ENCODE measurements at regions not wholly inside any gene's neighbourhood (a gene's known extent, or its start where the extent isn't known, plus 50 kb on each side); places are given as distances from the start of the nearest gene placed in this dataset.

- Histone ChIP-seq H3K4me3 (replicated peaks; ENCODE audit: low read depth, low read length) (no peak overlapping the region), H3K27me3 (replicated peaks; ENCODE audit: control insufficient read depth, insufficient read depth, low read length) (no peaks in the 10 kb centered on the region), H3K36me3 (ENCODE audit: control insufficient read depth, insufficient read depth, low read length) (no peaks in the 10 kb centered on the region)
- no peak for TF ChIP-seq CTCF (IDR thresholded peaks at IDR 0.05; ENCODE audit: insufficient read depth, low read length, poor library complexity, severe bottlenecking)
- no peak for DNase-seq (ENCODE audit: extremely low read depth, insufficient read length)
Observed at GRCh38 chr10:83978681-83979383, 160.5 kb upstream of the GHITM start.

GRCh38 chr10:83982812-83983211, 156.5 kb upstream of the GHITM start:
- no peak for DNase-seq (ENCODE audit: extremely low read depth, insufficient read length)
- Histone ChIP-seq H3K4me3 (replicated peaks; ENCODE audit: low read depth, low read length) (no peak overlapping the region), H3K36me3 (ENCODE audit: control insufficient read depth, insufficient read depth, low read length) (no peaks in the 10 kb centered on the region), H3K27me3 (replicated peaks; ENCODE audit: control insufficient read depth, insufficient read depth, low read length) (no peaks in the 10 kb centered on the region)
- TF ChIP-seq CTCF (IDR thresholded peaks at IDR 0.05; ENCODE audit: insufficient read depth, low read length, poor library complexity, severe bottlenecking), result no peak

GRCh38 chr10:83983578-83984255, 155.6 kb upstream of the GHITM start:
- Histone ChIP-seq H3K27me3 (replicated peaks; ENCODE audit: control insufficient read depth, insufficient read depth, low read length) (no peaks in the 10 kb centered on the region), H3K36me3 (ENCODE audit: control insufficient read depth, insufficient read depth, low read length) (no peaks in the 10 kb centered on the region), H3K4me3 (replicated peaks; ENCODE audit: low read depth, low read length) (no peak overlapping the region)
- DNase-seq (ENCODE audit: extremely low read depth, insufficient read length), result no peak
- TF ChIP-seq CTCF (IDR thresholded peaks at IDR 0.05; ENCODE audit: insufficient read depth, low read length, poor library complexity, severe bottlenecking), result no peak

GRCh38 chr10:83984256-83984640, 155.1 kb upstream of the GHITM start:
- DNase-seq (ENCODE audit: extremely low read depth, insufficient read length), result no peak
- Histone ChIP-seq H3K27me3 (replicated peaks; ENCODE audit: control insufficient read depth, insufficient read depth, low read length) (no peaks in the 10 kb centered on the region), H3K36me3 (ENCODE audit: control insufficient read depth, insufficient read depth, low read length) (no peaks in the 10 kb centered on the region), H3K4me3 (replicated peaks; ENCODE audit: low read depth, low read length) (no peak overlapping the region)
- TF ChIP-seq CTCF (IDR thresholded peaks at IDR 0.05; ENCODE audit: insufficient read depth, low read length, poor library complexity, severe bottlenecking), result no peak

- H3K27me3 ChIP-seq (replicated peaks; ENCODE audit: control insufficient read depth, insufficient read depth, low read length), result no peaks in the 10 kb centered on the region
- no peak overlapping the region for H3K4me3 ChIP-seq (replicated peaks; ENCODE audit: low read depth, low read length)
- DNase-seq (ENCODE audit: extremely low read depth, insufficient read length), result no peak
- TF ChIP-seq CTCF (IDR thresholded peaks at IDR 0.05; ENCODE audit: insufficient read depth, low read length, poor library complexity, severe bottlenecking), result no peak
- no peaks in the 10 kb centered on the region for H3K36me3 ChIP-seq (ENCODE audit: control insufficient read depth, insufficient read depth, low read length)
Observed at GRCh38 chr10:83986800-83987199, 152.5 kb upstream of the GHITM start.

All from GM06990 (cell line).